H1 (cell line): ENCODE measurements at regions not wholly inside any gene's neighbourhood (a gene's known extent, or its start where the extent isn't known, plus 50 kb on each side); places are given as distances from the start of the nearest gene placed in this dataset.
"Not testable (repeated sequence)": the region's sequence is repeated elsewhere in the genome, so short reads cannot be mapped to it uniquely, and the experiment has no call there.

Source experiments
- CTCF ChIA-PET: fragments of 300-600 bp; sonication (Branson Sonifier 250); formaldehyde crosslinking; loops from one replicate; lab custom pipeline; 2021; ENCODE audit not compliant: partially characterized antibody; lab: Charles Lee
- POLR2A ChIA-PET: fragments of 300-600 bp; sonication (Branson Sonifier 250); formaldehyde crosslinking; loops from one replicate; lab custom pipeline; 2021; ENCODE audit warnings: inconsistent platforms; ENCODE audit not compliant: partially characterized antibody; lab: Charles Lee
- DNase-seq, 2 experiments: peaks; one replicate each; pipeline versions ENCODE4 v3.0.0 to v3.0.0-alpha.2; 2010 to 2022; ENCODE audit warnings: low spot score in 2 of 2, low read depth in 1 of 2, mixed read lengths in 1 of 2
- FAIRE-seq: peaks from 2 replicates; lab custom pipeline; 2011; peaks lifted over from hg19 to GRCh38; lab: Jason Lieb, UNC
- H2AFZ ChIP-seq: 2 replicates; pipeline ENCODE4 v1.8.1; 2012; ENCODE audit warnings: low read length, inconsistent platforms
- H2AK5ac ChIP-seq: 2 replicates; pipeline ENCODE4 v1.6.1; 2013; ENCODE audit warnings: low read depth, low read length
- H2BK120ac ChIP-seq: replicated peaks from 2 replicates; pipeline ENCODE3; 2013; ENCODE audit warnings: low read depth, low read length, inconsistent platforms
- H2BK12ac ChIP-seq: 2 replicates; pipeline ENCODE4 v1.6.1; 2013; ENCODE audit warnings: low read depth, low read length
- H2BK15ac ChIP-seq: 2 replicates; pipeline ENCODE4 v1.6.1; 2013; ENCODE audit warnings: low read length
- H2BK20ac ChIP-seq: 2 replicates; pipeline ENCODE4 v1.6.1; 2013; ENCODE audit warnings: low read length
- H2BK5ac ChIP-seq: 2 replicates; pipeline ENCODE4 v1.6.1; 2013; ENCODE audit warnings: low read depth, low read length
- H3K14ac ChIP-seq: 2 replicates; pipeline ENCODE4 v1.6.1; 2013; ENCODE audit warnings: inconsistent platforms; ENCODE audit not compliant: insufficient read length
- H3K18ac ChIP-seq: 2 replicates; pipeline ENCODE4 v1.6.1; 2013; ENCODE audit warnings: low read length; ENCODE audit errors: extremely low read depth
- H3K23ac ChIP-seq: 2 replicates; pipeline ENCODE4 v1.6.1; 2013; ENCODE audit warnings: inconsistent platforms; ENCODE audit not compliant: insufficient read length
- H3K23me2 ChIP-seq: 2 replicates; pipeline ENCODE4 v1.6.1; 2013; ENCODE audit warnings: low read depth, low read length
- H3K27ac ChIP-seq: 2 replicates; pipeline ENCODE4 v1.6.1; 2011; ENCODE audit warnings: low read depth, low read length, inconsistent platforms
- H3K27me3 ChIP-seq, 4 experiments: replicated peaks in 1 of 4; 1 replicate in 1 of 4; 2 replicates in 3 of 4; pipeline versions ENCODE4 v1.6.1 to v1.8.1; 2011 to 2013; ENCODE audit warnings: low read length in 3 of 4, mild to moderate bottlenecking in 3 of 4, inconsistent platforms in 2 of 4, mixed read lengths in 2 of 4, moderate library complexity in 1 of 4; ENCODE audit not compliant: control insufficient read depth in 3 of 4, insufficient read depth in 3 of 4; ENCODE audit errors: extremely low read depth in 1 of 4
- H3K36me3 ChIP-seq, 4 experiments: 2 replicates each; pipeline versions ENCODE4 v1.6.1 to v1.8.1; 2011 to 2013; ENCODE audit warnings: mild to moderate bottlenecking in 4 of 4, low read length in 3 of 4, moderate library complexity in 2 of 4, control low read depth in 1 of 4, inconsistent platforms in 1 of 4; ENCODE audit not compliant: insufficient read depth in 4 of 4, control insufficient read depth in 2 of 4
- H3K4ac ChIP-seq: replicated peaks from 2 replicates; pipeline ENCODE3; 2013; ENCODE audit warnings: low read length, low read depth, mixed read lengths, inconsistent platforms; ENCODE audit not compliant: insufficient read length
- H3K4me1 ChIP-seq, 4 experiments: replicated peaks in 1 of 4; 1 replicate in 1 of 4; 2 replicates in 3 of 4; pipeline versions ENCODE4 v1.6.1 to v1.8.1; 2011 to 2013; ENCODE audit warnings: low read length in 3 of 4, inconsistent platforms in 2 of 4, mixed read lengths in 1 of 4; ENCODE audit not compliant: insufficient read depth in 4 of 4, control insufficient read depth in 3 of 4
- H3K4me2 ChIP-seq, 2 experiments: 2 replicates each; pipeline versions ENCODE4 v1.6.1 to v1.8.1; 2011 to 2013; ENCODE audit warnings: low read depth in 2 of 2, low read length in 2 of 2, control low read depth in 1 of 2, inconsistent platforms in 1 of 2, mild to moderate bottlenecking in 1 of 2; ENCODE audit not compliant: insufficient read depth in 1 of 2
- H3K4me3 ChIP-seq, 4 experiments: fragments of 200-600, 300-600 bp in 1 of 4; sonication (generic), shearing (Covaris generic), sonication (Bioruptor Twin) in 1 of 4; 2 replicates each; pipeline versions ENCODE4 v1.5.1 to v1.8.1; 2011 to 2016; ENCODE audit warnings: low read length in 4 of 4, low read depth in 3 of 4, control low read depth in 2 of 4, inconsistent platforms in 2 of 4, mild to moderate bottlenecking in 2 of 4, mixed read lengths in 1 of 4, moderate library complexity in 1 of 4; ENCODE audit not compliant: insufficient read depth in 2 of 4; ENCODE audit errors: extremely low read depth in 1 of 4
- H3K56ac ChIP-seq: replicated peaks from 2 replicates; pipeline ENCODE3; 2013; ENCODE audit warnings: low read depth, mild to moderate bottlenecking, mixed read lengths, low read length, inconsistent platforms; ENCODE audit not compliant: insufficient read length
- H3K79me1 ChIP-seq: 2 replicates; pipeline ENCODE4 v1.6.1; 2013; ENCODE audit warnings: low read depth, low read length, control low read depth
- H3K79me2 ChIP-seq, 2 experiments: 2 replicates each; pipeline versions ENCODE4 v1.6.1 to v1.8.1; 2012 to 2013; ENCODE audit warnings: low read length in 2 of 2, mild to moderate bottlenecking in 2 of 2, inconsistent platforms in 1 of 2; ENCODE audit not compliant: insufficient read depth in 2 of 2, control insufficient read depth in 1 of 2
- H3K9ac ChIP-seq, 4 experiments: replicated peaks in 1 of 4; 1 replicate in 1 of 4; 2 replicates in 3 of 4; pipeline versions ENCODE4 v1.6.1 to v1.8.1; 2011 to 2013; ENCODE audit warnings: low read depth in 3 of 4, low read length in 3 of 4, control low read depth in 2 of 4, mild to moderate bottlenecking in 2 of 4, moderate library complexity in 2 of 4, inconsistent platforms in 1 of 4; ENCODE audit errors: extremely low read depth in 1 of 4
- H3K9me3 ChIP-seq, 2 experiments: 2 replicates each; pipeline versions ENCODE4 v1.6.1 to v1.8.1; 2012 to 2013; ENCODE audit warnings: mild to moderate bottlenecking in 2 of 2, moderate library complexity in 2 of 2, control low read depth in 1 of 2, inconsistent platforms in 1 of 2, low read depth in 1 of 2, low read length in 1 of 2, mixed read lengths in 1 of 2; ENCODE audit not compliant: insufficient read depth in 2 of 2
- H4K20me1 ChIP-seq, 2 experiments: replicated peaks in 1 of 2; 2 replicates each; pipeline versions ENCODE3 to v1.8.1; 2011 to 2013; ENCODE audit warnings: inconsistent platforms in 2 of 2, low read length in 2 of 2, mild to moderate bottlenecking in 1 of 2; ENCODE audit not compliant: insufficient read depth in 2 of 2, control insufficient read depth in 1 of 2
- H4K5ac ChIP-seq: 2 replicates; pipeline ENCODE4 v1.6.1; 2013; ENCODE audit warnings: low read length, low read depth, mixed read lengths, inconsistent platforms; ENCODE audit not compliant: insufficient read length
- H4K8ac ChIP-seq: 2 replicates; pipeline ENCODE4 v1.8.0; 2013; ENCODE audit warnings: mild to moderate bottlenecking, moderate library complexity, low read length, inconsistent platforms; ENCODE audit not compliant: insufficient read depth; ENCODE audit errors: extremely low read depth
- H4K91ac ChIP-seq: replicated peaks from 2 replicates; pipeline ENCODE3; 2013; ENCODE audit warnings: low read length, mixed read lengths, inconsistent platforms; ENCODE audit not compliant: insufficient read length
- whole genome bisulfite sequencing, 2 experiments: shearing (Covaris generic) in 1 of 2; methylation state at CpG; one replicate each; pipeline versions ENCODE4 v1.1.6 to v1.1.7; 2013 to 2015; ENCODE audit warnings: low lambda C conversion rate in 2 of 2, mixed read lengths in 2 of 2, inconsistent platforms in 1 of 2, low coverage in 1 of 2, missing lambda C conversion rate in 1 of 2; ENCODE audit not compliant: insufficient replicate concordance in 2 of 2, insufficient coverage in 1 of 2, insufficient read length in 1 of 2; ENCODE audit errors: extremely low coverage in 1 of 2, missing lambda C conversion rate in 1 of 2; 5-methylcytosine and 5-hydroxymethylcytosine counted together

DNA sequence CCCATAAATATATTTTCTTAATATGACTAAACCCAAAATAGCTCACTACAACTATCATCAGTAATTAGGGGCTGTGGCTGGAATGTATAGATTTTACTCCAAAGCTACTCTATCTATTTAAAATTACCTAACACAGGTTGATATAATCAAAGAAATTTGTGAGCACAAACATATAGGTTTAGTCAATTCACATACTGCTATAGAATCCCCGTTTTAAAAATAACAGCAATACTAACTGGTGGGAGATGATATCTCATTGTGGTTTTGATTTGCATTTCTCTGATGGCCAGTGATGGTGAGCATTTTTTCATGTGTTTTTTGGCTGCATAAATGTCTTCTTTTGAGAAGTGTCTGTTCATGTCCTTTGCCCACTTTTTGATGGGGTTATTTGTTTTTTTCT, 1434.9 kb upstream of the CELF2 start:
- DNase-seq, H3K4me2 ChIP-seq, H3K4me1 ChIP-seq, H2BK15ac ChIP-seq, H3K27ac ChIP-seq, H4K5ac ChIP-seq, H3K36me3 ChIP-seq, POLR2A ChIA-PET, H3K18ac ChIP-seq, H3K27me3 ChIP-seq, H3K79me2 ChIP-seq, H2BK120ac ChIP-seq, H3K23me2 ChIP-seq, H3K23ac ChIP-seq, H4K20me1 ChIP-seq, H2AK5ac ChIP-seq, FAIRE-seq, H4K91ac ChIP-seq, H3K9me3 ChIP-seq, H2BK5ac ChIP-seq, H4K8ac ChIP-seq, H3K4me3 ChIP-seq, CTCF ChIA-PET, H3K56ac ChIP-seq, H2AFZ ChIP-seq, H3K14ac ChIP-seq, H3K79me1 ChIP-seq, H2BK12ac ChIP-seq, H2BK20ac ChIP-seq, H3K9ac ChIP-seq, H3K4ac ChIP-seq: not testable (repeated sequence)
- WGBS, 2 experiments: 92% methylated on average over 1 of the region's 1 CpG; no CpG with 5 or more reads in 1 of the 2 experiments
